Lower lobe of right lung (tissue), 2 donors: ENCODE measurements at regions not wholly inside any gene's neighbourhood (a gene's known extent, or its start where the extent isn't known, plus 50 kb on each side); places are given as distances from the start of the nearest gene placed in this dataset.
"Not testable (repeated sequence)": the region's sequence is repeated elsewhere in the genome, so short reads cannot be mapped to it uniquely, and the experiment has no call there.

Source experiments
- ATAC-seq, 2 donors: fragments of 200-7000 bp; cut with Tn5 transposase; one replicate each; pipeline ENCODE4 v1.9.1; 2020 to 2022; ENCODE audit warnings: mild to moderate bottlenecking in 2 of 2, moderate library complexity in 2 of 2
- DNase-seq: peaks from one replicate; pipeline ENCODE4 v3.0.0-alpha.2; 2020
- H3K27ac ChIP-seq: fragments of 200-600 bp; one replicate; pipeline ENCODE4 v1.8.0; 2022
- H3K27me3 ChIP-seq: fragments of 200-600 bp; one replicate; pipeline ENCODE4 v1.8.0; 2022; ENCODE audit warnings: low read depth
- H3K36me3 ChIP-seq: fragments of 200-600 bp; one replicate; pipeline ENCODE4 v1.8.0; 2022; ENCODE audit warnings: mild to moderate bottlenecking
- H3K4me1 ChIP-seq: fragments of 200-600 bp; one replicate; pipeline ENCODE4 v1.8.0; 2022
- H3K4me3 ChIP-seq: fragments of 200-600 bp; one replicate; pipeline ENCODE4 v1.8.0; 2022; ENCODE audit warnings: mild to moderate bottlenecking
- H3K9me3 ChIP-seq: fragments of 200-600 bp; one replicate; pipeline ENCODE4 v1.8.0; 2022
- intact Hi-C: fragments of 100-400 bp; cut with DNase I; formaldehyde crosslinking; loops from one replicate; pipeline ENCODE4 v1.11.0; 2022
- TF ChIP-seq, protein P1 (sequence below): fragments of 200-600 bp; IDR thresholded peaks from one replicate; pipeline ENCODE4 v1.8.0; 2022; ENCODE audit warnings: antibody characterized with exemption, mild to moderate bottlenecking
- donor health status: DM: no; HTN: yes; CAD: no; lungs with severe emphysema.

DNA sequence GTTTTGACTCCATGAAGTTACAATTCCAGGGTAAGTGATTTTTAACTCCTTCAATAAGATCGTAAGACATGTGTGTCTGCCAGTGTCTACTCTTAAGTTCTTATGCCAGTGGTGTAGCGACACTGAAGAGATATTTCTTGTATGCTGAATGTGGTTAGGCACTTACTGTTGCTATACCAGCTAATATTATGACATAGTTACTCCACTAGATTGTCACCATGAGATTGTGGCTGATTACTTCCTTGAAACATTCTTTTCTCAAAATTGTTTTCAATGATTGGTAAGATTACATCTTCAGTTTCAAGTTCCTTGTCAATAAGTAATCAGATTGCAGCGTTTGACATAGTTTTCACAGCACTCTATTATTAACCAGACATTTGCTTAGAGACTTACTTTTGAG, 60.6 kb upstream of the PAGE5 start:
- Histone ChIP-seq H3K4me1 (no peaks in the 10 kb centered on the region), H3K27me3 (no peaks in the 10 kb centered on the region), H3K27ac (peak overlapping the region; percentile 90), H3K9me3 (no peaks in the 10 kb centered on the region), H3K36me3 (no peaks in the 10 kb centered on the region), H3K4me3 (no peak overlapping the region)
- intact Hi-C loops = no loop called here
- no peak for ATAC-seq
- TF ChIP-seq, protein P1, sequence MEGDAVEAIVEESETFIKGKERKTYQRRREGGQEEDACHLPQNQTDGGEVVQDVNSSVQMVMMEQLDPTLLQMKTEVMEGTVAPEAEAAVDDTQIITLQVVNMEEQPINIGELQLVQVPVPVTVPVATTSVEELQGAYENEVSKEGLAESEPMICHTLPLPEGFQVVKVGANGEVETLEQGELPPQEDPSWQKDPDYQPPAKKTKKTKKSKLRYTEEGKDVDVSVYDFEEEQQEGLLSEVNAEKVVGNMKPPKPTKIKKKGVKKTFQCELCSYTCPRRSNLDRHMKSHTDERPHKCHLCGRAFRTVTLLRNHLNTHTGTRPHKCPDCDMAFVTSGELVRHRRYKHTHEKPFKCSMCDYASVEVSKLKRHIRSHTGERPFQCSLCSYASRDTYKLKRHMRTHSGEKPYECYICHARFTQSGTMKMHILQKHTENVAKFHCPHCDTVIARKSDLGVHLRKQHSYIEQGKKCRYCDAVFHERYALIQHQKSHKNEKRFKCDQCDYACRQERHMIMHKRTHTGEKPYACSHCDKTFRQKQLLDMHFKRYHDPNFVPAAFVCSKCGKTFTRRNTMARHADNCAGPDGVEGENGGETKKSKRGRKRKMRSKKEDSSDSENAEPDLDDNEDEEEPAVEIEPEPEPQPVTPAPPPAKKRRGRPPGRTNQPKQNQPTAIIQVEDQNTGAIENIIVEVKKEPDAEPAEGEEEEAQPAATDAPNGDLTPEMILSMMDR = no peak
- no peak for DNase-seq

DNA sequence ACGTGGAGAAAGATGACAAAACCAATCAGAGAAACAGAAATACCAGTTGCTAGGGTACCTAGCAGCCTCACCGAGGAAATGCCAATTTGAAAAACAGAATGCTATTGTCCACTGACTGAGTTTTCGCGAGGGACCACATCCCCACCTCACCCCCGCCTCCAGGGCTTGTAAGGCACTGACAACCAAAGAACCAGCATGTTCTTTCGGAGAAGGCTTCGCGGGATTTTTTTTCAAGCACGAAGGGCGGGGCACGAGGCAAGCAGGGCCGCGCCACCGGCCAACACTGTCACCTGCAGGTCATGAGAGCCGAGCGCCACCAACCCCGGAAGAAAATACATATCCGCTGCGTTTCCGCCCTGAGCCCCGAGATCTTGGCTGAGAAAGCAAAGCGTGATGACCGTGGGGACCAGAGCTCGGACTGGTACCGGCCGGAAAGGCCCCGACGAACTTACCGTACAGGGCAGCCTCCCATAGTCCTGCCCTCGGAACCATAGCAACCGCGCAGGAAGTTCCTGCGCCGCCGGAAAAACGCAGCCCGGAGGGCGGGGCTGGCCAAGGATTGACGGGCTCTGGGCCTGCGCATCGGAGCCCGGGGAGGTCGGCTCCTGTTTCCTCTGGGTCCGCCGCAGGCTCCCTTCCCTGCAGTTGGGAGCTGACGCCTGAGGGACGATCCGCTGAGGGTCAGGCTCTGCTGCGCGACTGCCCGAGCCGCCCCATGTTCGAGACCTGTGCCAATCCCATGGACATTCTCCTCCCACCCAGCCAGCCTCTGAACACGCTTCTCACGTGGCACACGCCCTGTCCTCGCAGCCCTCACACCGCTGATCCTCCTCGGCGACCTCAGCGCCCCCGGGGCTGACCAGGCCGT, 59.2 kb upstream of the PAGE5 start:
- Histone ChIP-seq H3K27ac (peak overlapping the region; percentile 90), H3K27me3 (no peaks in the 10 kb centered on the region), H3K4me1 (no peaks in the 10 kb centered on the region), H3K36me3 (no peaks in the 10 kb centered on the region), H3K9me3 (no peaks in the 10 kb centered on the region), H3K4me3 (peak overlapping the region; percentile 65)
- TF ChIP-seq, protein P1 = peak; percentile 44
- ATAC-seq (peak; percentile 99 to 100), DNase-seq (peak; percentile 91)
- intact Hi-C loops = no loop called here

DNA sequence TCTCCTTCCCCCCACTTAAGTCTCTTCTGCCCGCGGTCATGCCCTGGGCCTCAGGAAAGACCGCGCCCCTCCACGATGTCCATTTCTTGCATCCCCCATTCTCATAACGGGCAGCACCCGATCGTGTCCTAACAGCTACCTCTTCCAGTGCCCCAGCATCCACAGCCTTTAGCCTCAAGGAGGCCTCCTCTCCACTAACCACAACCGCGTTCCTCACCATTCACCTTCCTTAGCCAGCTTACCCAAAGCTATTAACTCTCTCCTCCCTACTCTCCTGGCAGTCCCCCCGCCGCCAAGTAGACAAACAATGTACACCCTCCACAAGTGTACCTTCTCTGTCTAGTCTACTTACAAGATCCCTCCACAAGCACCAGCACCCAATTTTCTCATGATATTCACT, 58.6 kb upstream of the PAGE5 start:
- Histone ChIP-seq H3K4me3 (peak overlapping the region; percentile 65), H3K27ac (peak overlapping the region; percentile 90), H3K36me3 (no peaks in the 10 kb centered on the region), H3K27me3 (no peaks in the 10 kb centered on the region), H3K9me3 (no peaks in the 10 kb centered on the region), H3K4me1 (no peaks in the 10 kb centered on the region)
- intact Hi-C loops = no loop called here
- DNase-seq (no peak), ATAC-seq (peak; percentile 23 to 46)
- TF ChIP-seq, protein P1 = no peak

DNA sequence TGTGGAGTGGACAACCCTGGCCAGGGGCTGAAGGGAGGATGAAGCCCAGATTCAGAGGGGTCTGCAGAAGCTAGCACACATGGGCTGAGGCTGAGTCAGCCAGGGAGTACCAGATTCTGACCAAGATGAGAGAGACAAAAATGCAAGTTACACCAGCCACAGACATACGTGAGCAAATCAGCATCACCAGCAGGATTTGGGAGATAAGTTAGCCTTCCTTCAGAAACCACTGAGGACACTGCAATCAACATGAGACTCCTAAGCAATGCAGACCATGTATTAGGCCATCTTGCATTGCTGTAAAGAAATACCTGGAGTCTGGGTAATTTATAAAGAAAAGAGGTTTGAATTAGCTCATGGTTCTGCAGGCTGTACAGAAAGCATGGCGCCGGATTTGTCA, 57.0 kb upstream of the PAGE5 start:
- Histone ChIP-seq H3K9me3 (no peaks in the 10 kb centered on the region), H3K4me1 (no peaks in the 10 kb centered on the region), H3K27me3 (no peaks in the 10 kb centered on the region), H3K27ac (no peak overlapping the region), H3K4me3 (no peak overlapping the region), H3K36me3 (no peaks in the 10 kb centered on the region)
- intact Hi-C loops = no loop called here
- ATAC-seq (no peak), DNase-seq (no peak)
- TF ChIP-seq, protein P1 = no peak

DNA sequence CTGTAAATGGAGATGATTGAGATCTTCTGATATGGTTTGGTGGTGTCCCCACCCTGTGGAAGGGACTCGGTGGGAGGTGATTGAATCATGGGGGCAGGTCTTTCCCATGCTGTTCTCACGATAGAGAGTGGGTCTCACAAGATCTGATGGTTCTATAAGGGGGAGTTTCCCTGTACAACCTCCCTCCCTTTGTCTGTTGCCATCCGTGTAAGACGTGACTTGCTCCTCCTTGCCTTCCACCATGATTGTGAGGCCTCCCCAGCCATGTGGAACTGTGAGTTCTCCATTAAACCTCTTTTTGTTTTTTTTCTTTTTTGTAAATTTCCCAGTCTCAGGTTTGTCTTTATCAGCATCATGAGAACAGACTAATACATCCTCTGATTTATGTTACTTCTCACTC, 55.1 kb upstream of the PAGE5 start:
- H3K36me3 ChIP-seq, H3K27ac ChIP-seq, H3K4me1 ChIP-seq, ATAC-seq, H3K27me3 ChIP-seq, DNase-seq, intact Hi-C loops, H3K9me3 ChIP-seq, H3K4me3 ChIP-seq: not testable (repeated sequence)

DNA sequence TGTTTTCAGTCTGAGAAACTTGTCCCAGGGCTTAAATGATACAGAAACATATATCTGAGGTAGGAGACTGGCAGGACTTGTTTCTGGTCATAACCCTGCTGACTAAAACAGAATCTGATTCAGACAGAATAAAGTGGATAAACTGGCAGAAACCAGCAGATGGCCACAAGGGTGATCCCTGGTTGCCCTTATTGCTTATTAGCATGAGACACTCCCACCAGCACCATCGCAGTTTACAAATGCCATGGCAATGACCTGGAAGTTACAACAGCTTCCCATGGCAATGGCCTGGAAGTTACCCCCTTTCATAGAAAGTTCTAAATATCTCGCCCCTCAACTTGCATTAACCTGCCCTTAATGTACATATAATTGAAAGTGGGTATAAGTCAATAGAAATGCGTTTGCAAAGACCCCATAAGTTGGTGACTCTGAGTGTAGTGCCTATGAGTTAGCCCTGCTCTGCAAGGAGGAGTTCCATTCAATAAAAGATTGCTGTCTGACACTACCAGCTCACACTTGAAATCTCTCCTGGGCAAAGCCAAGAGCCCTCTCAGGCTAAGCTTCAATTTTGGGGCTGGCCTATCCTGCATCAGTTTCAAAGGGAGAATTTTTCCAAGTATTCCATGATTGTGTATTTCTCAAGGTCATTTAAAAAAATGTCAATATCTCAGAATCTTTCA, 52.9 kb upstream of the PAGE5 start:
- Histone ChIP-seq H3K27ac (no peak overlapping the region), H3K4me3 (no peak overlapping the region), H3K27me3 (no peaks in the 10 kb centered on the region), H3K9me3 (no peaks in the 10 kb centered on the region), H3K4me1 (no peaks in the 10 kb centered on the region), H3K36me3 (no peaks in the 10 kb centered on the region)
- TF ChIP-seq, protein P1 = no peak
- intact Hi-C loops = no loop called here
- no peak for DNase-seq
- no peak for ATAC-seq
